Neural cell (in vitro differentiated cells): ENCODE measurements at regions not wholly inside any gene's neighbourhood (a gene's known extent, or its start where the extent isn't known, plus 50 kb on each side); places are given as distances from the start of the nearest gene placed in this dataset.

Source experiments
- H2AFZ ChIP-seq: fragments of 200-600, 300-800 bp; sonication (generic), shearing (Covaris generic); 2 replicates; pipeline ENCODE4 v1.6.0; 2014; ENCODE audit warnings: low read depth, mild to moderate bottlenecking, antibody characterized with exemption, low read length, moderate library complexity
- H3F3A ChIP-seq: fragments of 200-600 bp; shearing (Covaris generic); 2 replicates; pipeline ENCODE4 v1.6.1; 2016; ENCODE audit warnings: mild to moderate bottlenecking, moderate library complexity, mixed read lengths, antibody characterized with exemption, low read length; ENCODE audit not compliant: insufficient read depth, poor library complexity, severe bottlenecking
- H3K27ac ChIP-seq: fragments of 200-600, 300-800 bp; sonication (generic), shearing (Covaris generic); 2 replicates; pipeline ENCODE4 v1.5.1; 2014; ENCODE audit warnings: mild to moderate bottlenecking, low read length, moderate library complexity
- H3K27me3 ChIP-seq: fragments of 300-800, 200-600 bp; sonication (generic), shearing (Covaris generic); 2 replicates; pipeline ENCODE4 v1.6.0; 2014; ENCODE audit warnings: mild to moderate bottlenecking, low read depth, low read length, moderate library complexity; ENCODE audit not compliant: insufficient read depth
- H3K36me3 ChIP-seq: fragments of 300-800, 200-600 bp; sonication (generic), shearing (Covaris generic); 2 replicates; pipeline ENCODE4 v1.5.1; 2014; ENCODE audit warnings: mild to moderate bottlenecking, antibody characterized with exemption, low read length, moderate library complexity; ENCODE audit not compliant: insufficient read depth
- H3K4me2 ChIP-seq: fragments of 300-800, 200-600 bp; sonication (generic), shearing (Covaris generic); 2 replicates; pipeline ENCODE4 v1.6.0; 2014; ENCODE audit warnings: mild to moderate bottlenecking, low read length
- H3K4me3 ChIP-seq: fragments of 300-800, 200-600 bp; sonication (generic), shearing (Covaris generic); 2 replicates; pipeline ENCODE4 v1.5.1; 2014; ENCODE audit warnings: mild to moderate bottlenecking, low read length, moderate library complexity
- H3K79me2 ChIP-seq: fragments of 200-600 bp; shearing (Covaris generic); replicated peaks from 2 replicates; pipeline ENCODE4 v1.6.0; 2014; ENCODE audit warnings: mild to moderate bottlenecking, low read length, moderate library complexity; ENCODE audit not compliant: insufficient read depth
- H3K9ac ChIP-seq: fragments of 300-800, 200-600 bp; sonication (generic), shearing (Covaris generic); 2 replicates; pipeline ENCODE4 v1.6.1; 2016; ENCODE audit warnings: mild to moderate bottlenecking, low read length, mixed read lengths
- H3K9me2 ChIP-seq: fragments of 200-600 bp; shearing (Covaris generic); 2 replicates; pipeline ENCODE4 v1.6.1; 2016; ENCODE audit warnings: mild to moderate bottlenecking, low read length, mixed read lengths; ENCODE audit not compliant: insufficient read depth
- H3K9me3 ChIP-seq: fragments of 200-600, 300-800 bp; sonication (generic), shearing (Covaris generic); 2 replicates; pipeline ENCODE4 v1.6.1; 2016; ENCODE audit warnings: mild to moderate bottlenecking, mixed run types, low read length, moderate library complexity, mixed read lengths
- H4K20me1 ChIP-seq: fragments of 200-600 bp; shearing (Covaris generic); 2 replicates; pipeline ENCODE4 v1.6.1; 2016; ENCODE audit warnings: mild to moderate bottlenecking, mixed run types; ENCODE audit not compliant: insufficient read depth
- EP300 ChIP-seq: fragments of 450-650 bp; conservative IDR thresholded peaks from 2 replicates; pipeline ENCODE4 v1.6.1; 2014; ENCODE audit warnings: antibody characterized with exemption, mild to moderate bottlenecking, moderate library complexity; ENCODE audit not compliant: poor library complexity, severe bottlenecking
- EZH2 ChIP-seq: fragments of 200-600, 300-800 bp; shearing (Covaris generic), sonication (generic); IDR thresholded peaks from 2 replicates; pipeline ENCODE4 v1.6.1; 2014; ENCODE audit warnings: antibody characterized with exemption, low read length, borderline replicate concordance, mild to moderate bottlenecking; ENCODE audit not compliant: insufficient read depth, poor library complexity, severe bottlenecking
- MXI1 ChIP-seq: fragments of 450-650 bp; conservative IDR thresholded peaks from 2 replicates; pipeline ENCODE4 v1.6.1; 2014; ENCODE audit warnings: antibody characterized with exemption, mild to moderate bottlenecking; ENCODE audit not compliant: poor library complexity, severe bottlenecking
- POLR2AphosphoS5 ChIP-seq: IDR thresholded peaks from 2 replicates; pipeline ENCODE4 v1.6.1; 2012
- RAD21 ChIP-seq: fragments of 450-650 bp; conservative IDR thresholded peaks from 2 replicates; pipeline ENCODE4 v1.6.1; 2014; ENCODE audit warnings: antibody characterized with exemption, mild to moderate bottlenecking, moderate library complexity
- SMC3 ChIP-seq: fragments of 450-650 bp; conservative IDR thresholded peaks from 2 replicates; pipeline ENCODE4 v1.6.1; 2014; ENCODE audit warnings: antibody characterized with exemption, mild to moderate bottlenecking, moderate library complexity; ENCODE audit not compliant: poor library complexity
- TAF1 ChIP-seq: IDR thresholded peaks from 2 replicates; pipeline ENCODE4 v1.6.1; 2012; ENCODE audit warnings: low read depth
- TF ChIP-seq, protein P1 (sequence below): IDR thresholded peaks from 2 replicates; pipeline ENCODE4 v1.6.1; 2012; ENCODE audit warnings: borderline replicate concordance
- TF ChIP-seq, protein P2 (sequence below): fragments of 450-650 bp; IDR thresholded peaks from 2 replicates; pipeline ENCODE4 v1.5.1; 2014; ENCODE audit warnings: antibody characterized with exemption, mild to moderate bottlenecking, moderate library complexity; ENCODE audit not compliant: poor library complexity, severe bottlenecking

GRCh38 chr19:28532765-28533341 is 680.1 kb downstream of the UQCRFS1 start:
- Histone ChIP-seq H3K27me3 (no peaks in the 10 kb centered on the region), H3K4me2 (no peak overlapping the region), H3F3A (no peaks in the 10 kb centered on the region), H3K36me3 (no peaks in the 10 kb centered on the region), H3K9me2 (no peaks in the 10 kb centered on the region), H3K27ac (no peak overlapping the region), H2AFZ (no peak overlapping the region), H3K9ac (no peak overlapping the region), H4K20me1 (no peaks in the 10 kb centered on the region), H3K9me3 (no peaks in the 10 kb centered on the region), H3K4me3 (no peak overlapping the region), H3K79me2 (no peaks in the 10 kb centered on the region)
- TF ChIP-seq SMC3: no peak
- TF ChIP-seq RAD21: no peak
- TF ChIP-seq EP300: no peak

DNA sequence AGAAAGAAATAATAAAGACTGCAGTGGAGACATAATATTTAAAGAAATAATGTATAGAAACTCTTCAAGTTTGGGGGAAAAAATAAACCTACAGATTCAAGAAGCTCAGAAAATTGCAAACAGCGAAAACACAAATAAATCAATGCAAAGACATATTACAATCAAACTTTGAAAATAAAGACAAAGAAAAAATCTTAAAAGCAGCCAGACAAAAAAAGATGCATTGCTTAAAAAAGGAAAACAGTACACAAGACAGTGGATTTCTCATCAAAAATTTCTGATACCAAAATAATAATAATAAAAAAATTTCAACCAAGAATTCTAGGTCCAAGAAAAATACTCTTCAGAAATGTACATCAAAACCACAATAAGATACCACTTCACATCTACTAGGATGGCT is 681.0 kb downstream of the UQCRFS1 start:
- Histone ChIP-seq H3K4me3 (no peak overlapping the region), H4K20me1 (no peaks in the 10 kb centered on the region), H3K27ac (no peak overlapping the region), H3K4me2 (no peak overlapping the region), H2AFZ (no peak overlapping the region), H3K9me3 (no peaks in the 10 kb centered on the region), H3K9ac (no peak overlapping the region), H3K36me3 (no peaks in the 10 kb centered on the region), H3K9me2 (no peaks in the 10 kb centered on the region), H3K27me3 (no peaks in the 10 kb centered on the region), H3F3A (no peaks in the 10 kb centered on the region), H3K79me2 (no peaks in the 10 kb centered on the region)
- TF ChIP-seq SMC3: no peak
- no peak for TF ChIP-seq TAF1
- no peak for TF ChIP-seq MXI1
- TF ChIP-seq, protein P1, sequence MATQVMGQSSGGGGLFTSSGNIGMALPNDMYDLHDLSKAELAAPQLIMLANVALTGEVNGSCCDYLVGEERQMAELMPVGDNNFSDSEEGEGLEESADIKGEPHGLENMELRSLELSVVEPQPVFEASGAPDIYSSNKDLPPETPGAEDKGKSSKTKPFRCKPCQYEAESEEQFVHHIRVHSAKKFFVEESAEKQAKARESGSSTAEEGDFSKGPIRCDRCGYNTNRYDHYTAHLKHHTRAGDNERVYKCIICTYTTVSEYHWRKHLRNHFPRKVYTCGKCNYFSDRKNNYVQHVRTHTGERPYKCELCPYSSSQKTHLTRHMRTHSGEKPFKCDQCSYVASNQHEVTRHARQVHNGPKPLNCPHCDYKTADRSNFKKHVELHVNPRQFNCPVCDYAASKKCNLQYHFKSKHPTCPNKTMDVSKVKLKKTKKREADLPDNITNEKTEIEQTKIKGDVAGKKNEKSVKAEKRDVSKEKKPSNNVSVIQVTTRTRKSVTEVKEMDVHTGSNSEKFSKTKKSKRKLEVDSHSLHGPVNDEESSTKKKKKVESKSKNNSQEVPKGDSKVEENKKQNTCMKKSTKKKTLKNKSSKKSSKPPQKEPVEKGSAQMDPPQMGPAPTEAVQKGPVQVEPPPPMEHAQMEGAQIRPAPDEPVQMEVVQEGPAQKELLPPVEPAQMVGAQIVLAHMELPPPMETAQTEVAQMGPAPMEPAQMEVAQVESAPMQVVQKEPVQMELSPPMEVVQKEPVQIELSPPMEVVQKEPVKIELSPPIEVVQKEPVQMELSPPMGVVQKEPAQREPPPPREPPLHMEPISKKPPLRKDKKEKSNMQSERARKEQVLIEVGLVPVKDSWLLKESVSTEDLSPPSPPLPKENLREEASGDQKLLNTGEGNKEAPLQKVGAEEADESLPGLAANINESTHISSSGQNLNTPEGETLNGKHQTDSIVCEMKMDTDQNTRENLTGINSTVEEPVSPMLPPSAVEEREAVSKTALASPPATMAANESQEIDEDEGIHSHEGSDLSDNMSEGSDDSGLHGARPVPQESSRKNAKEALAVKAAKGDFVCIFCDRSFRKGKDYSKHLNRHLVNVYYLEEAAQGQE: no peak
- TF ChIP-seq EP300: no peak
- no peak for TF ChIP-seq POLR2AphosphoS5
- no peak for TF ChIP-seq EZH2
- TF ChIP-seq, protein P2, sequence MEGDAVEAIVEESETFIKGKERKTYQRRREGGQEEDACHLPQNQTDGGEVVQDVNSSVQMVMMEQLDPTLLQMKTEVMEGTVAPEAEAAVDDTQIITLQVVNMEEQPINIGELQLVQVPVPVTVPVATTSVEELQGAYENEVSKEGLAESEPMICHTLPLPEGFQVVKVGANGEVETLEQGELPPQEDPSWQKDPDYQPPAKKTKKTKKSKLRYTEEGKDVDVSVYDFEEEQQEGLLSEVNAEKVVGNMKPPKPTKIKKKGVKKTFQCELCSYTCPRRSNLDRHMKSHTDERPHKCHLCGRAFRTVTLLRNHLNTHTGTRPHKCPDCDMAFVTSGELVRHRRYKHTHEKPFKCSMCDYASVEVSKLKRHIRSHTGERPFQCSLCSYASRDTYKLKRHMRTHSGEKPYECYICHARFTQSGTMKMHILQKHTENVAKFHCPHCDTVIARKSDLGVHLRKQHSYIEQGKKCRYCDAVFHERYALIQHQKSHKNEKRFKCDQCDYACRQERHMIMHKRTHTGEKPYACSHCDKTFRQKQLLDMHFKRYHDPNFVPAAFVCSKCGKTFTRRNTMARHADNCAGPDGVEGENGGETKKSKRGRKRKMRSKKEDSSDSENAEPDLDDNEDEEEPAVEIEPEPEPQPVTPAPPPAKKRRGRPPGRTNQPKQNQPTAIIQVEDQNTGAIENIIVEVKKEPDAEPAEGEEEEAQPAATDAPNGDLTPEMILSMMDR: no peak
- TF ChIP-seq RAD21: no peak
